Endothelial cell of umbilical vein (primary cell): ENCODE measurements at regions not wholly inside any gene's neighbourhood (a gene's known extent, or its start where the extent isn't known, plus 50 kb on each side); places are given as distances from the start of the nearest gene placed in this dataset.

Experiments used
- CTCF ChIP-seq, 2 donors: IDR thresholded peaks; 1 replicate in 1 of 2; 2 replicates in 1 of 2; pipeline ENCODE4 v1.5.1; 2011; ENCODE audit warnings: low read length in 2 of 2, mild to moderate bottlenecking in 2 of 2, moderate library complexity in 2 of 2, control low read depth in 1 of 2, inconsistent platforms in 1 of 2, low read depth in 1 of 2; ENCODE audit not compliant: insufficient read depth in 1 of 2; ENCODE audit errors: extremely low read depth in 1 of 2
- EZH2 ChIP-seq: IDR thresholded peaks from 2 replicates; pipeline ENCODE4 v1.6.1; 2012; ENCODE audit warnings: borderline replicate concordance, low read depth, mild to moderate bottlenecking, moderate library complexity, low read length, inconsistent platforms; ENCODE audit not compliant: severe bottlenecking
- FOS ChIP-seq: IDR thresholded peaks from 2 replicates; pipeline ENCODE4 v1.6.1; 2011; ENCODE audit warnings: mild to moderate bottlenecking, low read length, moderate library complexity, borderline replicate concordance; ENCODE audit not compliant: insufficient read depth
- JUN ChIP-seq: IDR thresholded peaks from 2 replicates; pipeline ENCODE4 v1.6.1; 2011; ENCODE audit warnings: borderline replicate concordance, low read depth; ENCODE audit not compliant: insufficient read length, insufficient read depth
- MAX ChIP-seq: IDR thresholded peaks from 2 replicates; pipeline ENCODE4 v1.6.1; 2011; ENCODE audit not compliant: insufficient read depth, insufficient read length
- MYC ChIP-seq: IDR thresholded peaks from one replicate; pipeline ENCODE4 v1.6.1; 2011; ENCODE audit warnings: mild to moderate bottlenecking, low read depth, low read length
- POLR2A ChIP-seq: IDR thresholded peaks from 2 replicates; pipeline ENCODE4 v1.6.1; 2012; ENCODE audit warnings: low read depth, mild to moderate bottlenecking, control low read depth, low read length
- POLR2AphosphoS5 ChIP-seq: IDR thresholded peaks from 2 replicates; pipeline ENCODE4 v1.6.1; 2012; ENCODE audit warnings: low read depth, mild to moderate bottlenecking, control low read depth, low read length, moderate library complexity; ENCODE audit not compliant: insufficient read depth

GRCh38 chr1:234988536-234988935 is 140.1 kb downstream of the TOMM20 start:
- TF ChIP-seq CTCF (IDR thresholded peaks at IDR 0.05; ENCODE audit: extremely low read depth in 1 of 2, insufficient read depth in 1 of 2, low read depth in 1 of 2, low read length in 2 of 2) (no peak), MAX (no peak), EZH2 (no peak), POLR2AphosphoS5 (no peak), FOS (no peak), POLR2A (no peak), JUN (no peak), MYC (no peak)
